HEK293 (cell line): ENCODE measurements at regions not wholly inside any gene's neighbourhood (a gene's known extent, or its start where the extent isn't known, plus 50 kb on each side); places are given as distances from the start of the nearest gene placed in this dataset.

Source experiments
- CTCF ChIA-PET: fragments of 350-600 bp; formaldehyde crosslinking; extraction: SDS; loops from one replicate; lab custom pipeline; 2021; ENCODE audit warnings: antibody characterized with exemption; lab: Yijun Ruan, JAX
- POLR2A ChIA-PET: fragments of 300-600 bp; formaldehyde crosslinking; extraction: SDS; loops from one replicate; lab custom pipeline; 2020; ENCODE audit warnings: antibody characterized with exemption, inconsistent platforms; lab: Yijun Ruan, JAX
- H3K27ac ChIP-seq: fragments of 200-500 bp; sonication (Bioruptor generic); 2 replicates; pipeline ENCODE4 v1.5.1; 2014; ENCODE audit warnings: low read depth, low read length, control low read depth, inconsistent platforms; ENCODE audit errors: extremely low read depth
- H3K36me3 ChIP-seq, 2 experiments: fragments of 200-500 bp in 1 of 2; sonication (Bioruptor generic) in 1 of 2; 1 replicate in 1 of 2; 2 replicates in 1 of 2; pipeline ENCODE4 v1.5.1; 2014 to 2017; ENCODE audit warnings: inconsistent platforms in 2 of 2, low read length in 2 of 2; ENCODE audit not compliant: control insufficient read depth in 2 of 2, insufficient read depth in 1 of 2
- H3K4me1 ChIP-seq: fragments of 200-500 bp; sonication (Bioruptor generic); 2 replicates; pipeline ENCODE4 v1.5.1; 2014; ENCODE audit warnings: mild to moderate bottlenecking, low read length, inconsistent platforms; ENCODE audit not compliant: control insufficient read depth, insufficient read depth
- H3K4me3 ChIP-seq: 2 replicates; pipeline ENCODE4 v1.5.1; 2011; ENCODE audit warnings: low read depth, mild to moderate bottlenecking, control low read depth, low read length, moderate library complexity
- H3K9me3 ChIP-seq: fragments of 200-500 bp; sonication (Bioruptor generic); 2 replicates; pipeline ENCODE4 v1.5.1; 2014; ENCODE audit warnings: low read depth, low read length, inconsistent platforms; ENCODE audit not compliant: control insufficient read depth, insufficient read depth
- GLIS2 ChIP-seq: fragments of 450-650 bp; formaldehyde crosslinking; IDR thresholded peaks from 2 replicates; pipeline ENCODE4 v1.5.1; 2016; ENCODE audit warnings: missing biosample characterization, missing genetic modification characterization
- OVOL3 ChIP-seq: fragments of 450-650 bp; formaldehyde crosslinking; IDR thresholded peaks from 2 replicates; pipeline ENCODE4 v1.5.1; 2016; ENCODE audit warnings: missing biosample characterization, missing genetic modification characterization
- ZNF146 ChIP-seq: fragments of 450-650 bp; formaldehyde crosslinking; IDR thresholded peaks from 2 replicates; pipeline ENCODE4 v1.5.1; 2016; ENCODE audit warnings: missing biosample characterization, missing genetic modification characterization
- ZNF211 ChIP-seq: fragments of 450-650 bp; formaldehyde crosslinking; IDR thresholded peaks from 2 replicates; pipeline ENCODE4 v1.5.1; 2016; ENCODE audit warnings: low read depth, missing biosample characterization, missing genetic modification characterization
- ZNF335 ChIP-seq: fragments of 450-650 bp; formaldehyde crosslinking; conservative IDR thresholded peaks from 2 replicates; pipeline ENCODE4 v1.5.1; 2016; ENCODE audit warnings: missing biosample characterization, missing genetic modification characterization
- ZNF354C ChIP-seq: fragments of 450-650 bp; formaldehyde crosslinking; IDR thresholded peaks from 2 replicates; pipeline ENCODE4 v1.5.1; 2016; ENCODE audit warnings: missing biosample characterization, missing genetic modification characterization, low read depth, borderline replicate concordance
- ZNF561 ChIP-seq: fragments of 450-650 bp; IDR thresholded peaks from 2 replicates; pipeline ENCODE4 v1.5.1; 2018; ENCODE audit warnings: missing biosample characterization, missing genetic modification characterization, borderline replicate concordance
- ZNF785 ChIP-seq: fragments of 450-650 bp; formaldehyde crosslinking; IDR thresholded peaks from 2 replicates; pipeline ENCODE4 v1.5.1; 2016; ENCODE audit warnings: missing biosample characterization, missing genetic modification characterization
- ZNF791 ChIP-seq: fragments of 450-650 bp; formaldehyde crosslinking; IDR thresholded peaks from 2 replicates; pipeline ENCODE4 v1.5.1; 2016; ENCODE audit warnings: missing biosample characterization, missing genetic modification characterization
- TF ChIP-seq, protein P1 (sequence below): fragments of 450-650 bp; formaldehyde crosslinking; IDR thresholded peaks from 2 replicates; pipeline ENCODE4 v1.5.1; 2016; ENCODE audit warnings: missing biosample characterization, missing genetic modification characterization
- TF ChIP-seq, protein P2 (sequence below): fragments of 450-650 bp; formaldehyde crosslinking; conservative IDR thresholded peaks from 2 replicates; pipeline ENCODE4 v1.5.1; 2016; ENCODE audit warnings: low read depth, missing biosample characterization, missing genetic modification characterization
- TF ChIP-seq, protein P3 (sequence below): fragments of 450-650 bp; formaldehyde crosslinking; IDR thresholded peaks from 2 replicates; pipeline ENCODE4 v1.5.1; 2017; ENCODE audit warnings: missing biosample characterization, missing genetic modification characterization
- TF ChIP-seq, protein P4 (sequence below): fragments of 450-650 bp; formaldehyde crosslinking; IDR thresholded peaks from 2 replicates; pipeline ENCODE4 v1.5.1; 2016; ENCODE audit warnings: missing biosample characterization, missing genetic modification characterization

DNA sequence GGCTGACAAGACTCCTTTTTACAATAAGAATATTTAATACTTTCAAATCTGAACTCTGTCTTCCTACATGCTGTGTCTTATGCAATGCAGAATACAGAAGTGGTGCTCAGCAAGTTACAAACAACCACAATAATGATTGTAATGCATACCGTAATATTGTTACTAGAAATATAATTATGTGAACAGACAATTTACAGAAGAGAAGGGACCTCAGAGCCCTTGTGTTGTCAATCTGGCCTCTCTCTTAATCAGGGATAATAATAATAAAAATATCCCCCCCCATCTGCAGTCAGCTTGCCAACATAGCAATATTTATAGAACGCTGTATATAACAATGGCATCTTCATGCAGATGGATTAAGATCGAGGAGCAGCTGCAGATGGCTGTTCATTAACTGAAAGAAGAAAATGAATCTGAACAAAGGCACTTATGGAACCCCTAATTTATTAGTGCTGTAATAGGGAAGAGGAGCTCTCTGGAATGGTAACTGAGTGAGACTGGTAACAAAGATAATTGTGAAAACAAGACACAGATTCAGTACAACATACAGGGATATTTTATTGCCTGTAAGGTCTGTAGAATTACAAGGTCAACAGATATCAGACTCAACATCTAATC, 106.3 kb downstream of the TMEM26 start:
- H3K4me1 ChIP-seq: peaks cover 7% of the 10 kb centered on the region; the same call in 1 of the 2 replicates
- no peak overlapping the region for H3K4me3 ChIP-seq
- H3K36me3 ChIP-seq: no peaks in the 10 kb centered on the region
- ChIA-PET CTCF (interaction anchor here (0.6 kb wide), 1 partner anchor 213 kb away, joined by 3 read pairs; no protein-coding TSS in a partner anchor), POLR2A (no interaction called here)
- no peaks in the 10 kb centered on the region for H3K9me3 ChIP-seq
- TF ChIP-seq ZNF785 (tag by site-specific recombination) (no peak), ZNF354C (tag by site-specific recombination) (no peak), ZNF561 (no peak), ZNF791 (tag by site-specific recombination) (no peak), ZNF146 (tag by site-specific recombination) (no peak), GLIS2 (tag by site-specific recombination) (no peak)
- TF ChIP-seq, protein P1, sequence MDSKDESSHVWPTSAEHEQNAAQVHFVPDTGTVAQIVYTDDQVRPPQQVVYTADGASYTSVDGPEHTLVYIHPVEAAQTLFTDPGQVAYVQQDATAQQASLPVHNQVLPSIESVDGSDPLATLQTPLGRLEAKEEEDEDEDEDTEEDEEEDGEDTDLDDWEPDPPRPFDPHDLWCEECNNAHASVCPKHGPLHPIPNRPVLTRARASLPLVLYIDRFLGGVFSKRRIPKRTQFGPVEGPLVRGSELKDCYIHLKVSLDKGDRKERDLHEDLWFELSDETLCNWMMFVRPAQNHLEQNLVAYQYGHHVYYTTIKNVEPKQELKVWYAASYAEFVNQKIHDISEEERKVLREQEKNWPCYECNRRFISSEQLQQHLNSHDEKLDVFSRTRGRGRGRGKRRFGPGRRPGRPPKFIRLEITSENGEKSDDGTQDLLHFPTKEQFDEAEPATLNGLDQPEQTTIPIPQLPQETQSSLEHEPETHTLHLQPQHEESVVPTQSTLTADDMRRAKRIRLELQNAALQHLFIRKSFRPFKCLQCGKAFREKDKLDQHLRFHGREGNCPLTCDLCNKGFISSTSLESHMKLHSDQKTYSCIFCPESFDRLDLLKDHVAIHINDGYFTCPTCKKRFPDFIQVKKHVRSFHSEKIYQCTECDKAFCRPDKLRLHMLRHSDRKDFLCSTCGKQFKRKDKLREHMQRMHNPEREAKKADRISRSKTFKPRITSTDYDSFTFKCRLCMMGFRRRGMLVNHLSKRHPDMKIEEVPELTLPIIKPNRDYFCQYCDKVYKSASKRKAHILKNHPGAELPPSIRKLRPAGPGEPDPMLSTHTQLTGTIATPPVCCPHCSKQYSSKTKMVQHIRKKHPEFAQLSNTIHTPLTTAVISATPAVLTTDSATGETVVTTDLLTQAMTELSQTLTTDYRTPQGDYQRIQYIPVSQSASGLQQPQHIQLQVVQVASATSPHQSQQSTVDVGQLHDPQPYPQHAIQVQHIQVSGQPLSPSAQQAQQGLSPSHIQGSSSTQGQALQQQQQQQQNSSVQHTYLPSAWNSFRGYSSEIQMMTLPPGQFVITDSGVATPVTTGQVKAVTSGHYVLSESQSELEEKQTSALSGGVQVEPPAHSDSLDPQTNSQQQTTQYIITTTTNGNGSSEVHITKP (tag by site-specific recombination): no peak
- TF ChIP-seq, protein P2, sequence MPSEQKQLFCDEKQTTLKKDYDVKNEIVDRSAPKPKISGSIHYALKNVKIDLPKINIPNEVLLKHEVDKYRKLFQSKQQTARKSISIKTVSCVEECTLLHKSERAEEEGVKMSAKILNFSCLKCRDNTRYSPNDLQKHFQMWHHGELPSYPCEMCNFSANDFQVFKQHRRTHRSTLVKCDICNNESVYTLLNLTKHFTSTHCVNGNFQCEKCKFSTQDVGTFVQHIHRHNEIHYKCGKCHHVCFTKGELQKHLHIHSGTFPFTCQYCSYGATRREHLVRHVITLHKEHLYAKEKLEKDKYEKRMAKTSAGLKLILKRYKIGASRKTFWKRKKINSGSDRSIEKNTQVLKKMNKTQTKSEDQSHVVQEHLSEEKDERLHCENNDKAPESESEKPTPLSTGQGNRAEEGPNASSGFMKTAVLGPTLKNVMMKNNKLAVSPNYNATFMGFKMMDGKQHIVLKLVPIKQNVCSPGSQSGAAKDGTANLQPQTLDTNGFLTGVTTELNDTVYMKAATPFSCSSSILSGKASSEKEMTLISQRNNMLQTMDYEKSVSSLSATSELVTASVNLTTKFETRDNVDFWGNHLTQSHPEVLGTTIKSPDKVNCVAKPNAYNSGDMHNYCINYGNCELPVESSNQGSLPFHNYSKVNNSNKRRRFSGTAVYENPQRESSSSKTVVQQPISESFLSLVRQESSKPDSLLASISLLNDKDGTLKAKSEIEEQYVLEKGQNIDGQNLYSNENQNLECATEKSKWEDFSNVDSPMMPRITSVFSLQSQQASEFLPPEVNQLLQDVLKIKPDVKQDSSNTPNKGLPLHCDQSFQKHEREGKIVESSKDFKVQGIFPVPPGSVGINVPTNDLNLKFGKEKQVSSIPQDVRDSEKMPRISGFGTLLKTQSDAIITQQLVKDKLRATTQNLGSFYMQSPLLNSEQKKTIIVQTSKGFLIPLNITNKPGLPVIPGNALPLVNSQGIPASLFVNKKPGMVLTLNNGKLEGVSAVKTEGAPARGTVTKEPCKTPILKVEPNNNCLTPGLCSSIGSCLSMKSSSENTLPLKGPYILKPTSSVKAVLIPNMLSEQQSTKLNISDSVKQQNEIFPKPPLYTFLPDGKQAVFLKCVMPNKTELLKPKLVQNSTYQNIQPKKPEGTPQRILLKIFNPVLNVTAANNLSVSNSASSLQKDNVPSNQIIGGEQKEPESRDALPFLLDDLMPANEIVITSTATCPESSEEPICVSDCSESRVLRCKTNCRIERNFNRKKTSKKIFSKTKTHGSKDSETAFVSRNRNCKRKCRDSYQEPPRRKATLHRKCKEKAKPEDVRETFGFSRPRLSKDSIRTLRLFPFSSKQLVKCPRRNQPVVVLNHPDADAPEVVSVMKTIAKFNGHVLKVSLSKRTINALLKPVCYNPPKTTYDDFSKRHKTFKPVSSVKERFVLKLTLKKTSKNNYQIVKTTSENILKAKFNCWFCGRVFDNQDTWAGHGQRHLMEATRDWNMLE (tag by site-specific recombination): no peak
- H3K27ac ChIP-seq: no peak overlapping the region

DNA sequence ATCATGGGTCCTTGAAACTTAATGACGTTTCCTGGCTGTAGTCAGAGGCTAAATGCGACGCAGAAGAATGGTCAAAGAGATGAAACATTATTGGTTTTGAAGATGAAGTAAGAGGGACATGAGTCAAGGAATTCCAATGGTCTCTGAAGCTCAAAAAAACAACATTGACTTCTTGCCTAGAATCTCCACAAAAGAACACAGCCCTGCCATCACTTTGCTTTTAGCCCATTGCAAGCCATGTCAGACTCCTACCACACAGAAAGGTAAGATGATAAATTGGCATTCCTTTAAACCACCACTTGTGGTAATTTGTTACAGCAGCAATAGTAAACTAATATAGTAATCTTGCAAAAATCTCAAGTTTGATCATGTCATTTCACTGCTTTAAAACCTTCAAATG, 109.4 kb downstream of the TMEM26 start:
- TF ChIP-seq OVOL3 (no peak), ZNF335 (tag by site-specific recombination) (no peak), ZNF211 (tag by site-specific recombination) (no peak)
- TF ChIP-seq, protein P2 (tag by site-specific recombination): no peak
- TF ChIP-seq, protein P3, sequence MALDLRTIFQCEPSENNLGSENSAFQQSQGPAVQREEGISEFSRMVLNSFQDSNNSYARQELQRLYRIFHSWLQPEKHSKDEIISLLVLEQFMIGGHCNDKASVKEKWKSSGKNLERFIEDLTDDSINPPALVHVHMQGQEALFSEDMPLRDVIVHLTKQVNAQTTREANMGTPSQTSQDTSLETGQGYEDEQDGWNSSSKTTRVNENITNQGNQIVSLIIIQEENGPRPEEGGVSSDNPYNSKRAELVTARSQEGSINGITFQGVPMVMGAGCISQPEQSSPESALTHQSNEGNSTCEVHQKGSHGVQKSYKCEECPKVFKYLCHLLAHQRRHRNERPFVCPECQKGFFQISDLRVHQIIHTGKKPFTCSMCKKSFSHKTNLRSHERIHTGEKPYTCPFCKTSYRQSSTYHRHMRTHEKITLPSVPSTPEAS (tag by site-specific recombination): no peak
- TF ChIP-seq, protein P4, sequence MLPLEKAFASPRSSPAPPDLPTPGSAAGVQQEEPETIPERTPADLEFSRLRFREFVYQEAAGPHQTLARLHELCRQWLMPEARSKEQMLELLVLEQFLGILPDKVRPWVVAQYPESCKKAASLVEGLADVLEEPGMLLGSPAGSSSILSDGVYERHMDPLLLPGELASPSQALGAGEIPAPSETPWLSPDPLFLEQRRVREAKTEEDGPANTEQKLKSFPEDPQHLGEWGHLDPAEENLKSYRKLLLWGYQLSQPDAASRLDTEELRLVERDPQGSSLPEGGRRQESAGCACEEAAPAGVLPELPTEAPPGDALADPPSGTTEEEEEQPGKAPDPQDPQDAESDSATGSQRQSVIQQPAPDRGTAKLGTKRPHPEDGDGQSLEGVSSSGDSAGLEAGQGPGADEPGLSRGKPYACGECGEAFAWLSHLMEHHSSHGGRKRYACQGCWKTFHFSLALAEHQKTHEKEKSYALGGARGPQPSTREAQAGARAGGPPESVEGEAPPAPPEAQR: no peak

More for the DNA sequence above, 109.4 kb downstream of the TMEM26 start:
- H3K27ac ChIP-seq: no peak overlapping the region
- H3K9me3 ChIP-seq: no peaks in the 10 kb centered on the region
- no peak overlapping the region for H3K4me3 ChIP-seq
- ChIA-PET POLR2A (no interaction called here), CTCF (no interaction called here)
- no peaks in the 10 kb centered on the region for H3K4me1 ChIP-seq
- no peaks in the 10 kb centered on the region for H3K36me3 ChIP-seq
